AG08396 (cell line): ENCODE measurements at regions not wholly inside any gene's neighbourhood (a gene's known extent, or its start where the extent isn't known, plus 50 kb on each side); places are given as distances from the start of the nearest gene placed in this dataset.
A peak's percentile ranks its signal among the peaks of the same experiment; 100 is the strongest.
"Not testable (repeated sequence)": the region's sequence is repeated elsewhere in the genome, so short reads cannot be mapped to it uniquely, and the experiment has no call there.

Source experiments
- DNase-seq: peaks from one replicate; pipeline ENCODE4 v3.0.0; 2012; ENCODE audit warnings: low spot score, mixed read lengths

GRCh38 chr3:59502806-59503205 is 453.0 kb upstream of the CFAP20DC start:
- peak; percentile 76 for DNase-seq

GRCh38 chr3:59499954-59500353 is 450.1 kb upstream of the CFAP20DC start:
- no peak for DNase-seq

- no peak for DNase-seq
Measured at GRCh38 chr3:59499000-59499399, 449.2 kb upstream of the CFAP20DC start.

- DNase-seq = no peak
Measured at GRCh38 chr3:59496250-59496649, 446.4 kb upstream of the CFAP20DC start.

GRCh38 chr3:59494969-59495368 is 445.1 kb upstream of the CFAP20DC start:
- not testable (repeated sequence) for DNase-seq

GRCh38 chr3:59486520-59486919 is 436.7 kb upstream of the CFAP20DC start:
- no peak for DNase-seq

- DNase-seq = no peak
Measured at GRCh38 chr3:59483191-59483590, 433.4 kb upstream of the CFAP20DC start.

GRCh38 chr3:59482684-59483083 is 432.9 kb upstream of the CFAP20DC start:
- peak; percentile 8 for DNase-seq

GRCh38 chr3:59481776-59482400 is 432.1 kb upstream of the CFAP20DC start:
- no peak for DNase-seq

- DNase-seq = peak; percentile 71
Measured at GRCh38 chr3:59480486-59480995, 430.7 kb upstream of the CFAP20DC start.

GRCh38 chr3:59473636-59474035 is 423.8 kb upstream of the CFAP20DC start:
- DNase-seq = no peak

GRCh38 chr3:59472541-59472940 is 422.7 kb upstream of the CFAP20DC start:
- DNase-seq = no peak

- DNase-seq = no peak
Measured at GRCh38 chr3:59469948-59470723, 420.3 kb upstream of the CFAP20DC start.

- no peak for DNase-seq
Measured at GRCh38 chr3:59467476-59467875, 417.7 kb upstream of the CFAP20DC start.

GRCh38 chr3:59464187-59464586 is 414.4 kb upstream of the CFAP20DC start:
- no peak for DNase-seq

GRCh38 chr3:59463253-59463652 is 413.4 kb upstream of the CFAP20DC start:
- DNase-seq = no peak

- no peak for DNase-seq
Measured at GRCh38 chr3:59460068-59460467, 410.2 kb upstream of the CFAP20DC start.

GRCh38 chr3:59456852-59457485 is 407.1 kb upstream of the CFAP20DC start:
- no peak for DNase-seq

- DNase-seq = no peak
Measured at GRCh38 chr3:59451800-59452746, 402.2 kb upstream of the CFAP20DC start.

GRCh38 chr3:59450946-59451763 is 401.3 kb upstream of the CFAP20DC start:
- DNase-seq = no peak

GRCh38 chr3:59450437-59450836 is 400.6 kb upstream of the CFAP20DC start:
- DNase-seq = no peak
